ENCODE measurements at regions not wholly inside any gene's neighbourhood (a gene's known extent, or its start where the extent isn't known, plus 50 kb on each side); places are given as distances from the start of the nearest gene placed in this dataset.

DNA sequence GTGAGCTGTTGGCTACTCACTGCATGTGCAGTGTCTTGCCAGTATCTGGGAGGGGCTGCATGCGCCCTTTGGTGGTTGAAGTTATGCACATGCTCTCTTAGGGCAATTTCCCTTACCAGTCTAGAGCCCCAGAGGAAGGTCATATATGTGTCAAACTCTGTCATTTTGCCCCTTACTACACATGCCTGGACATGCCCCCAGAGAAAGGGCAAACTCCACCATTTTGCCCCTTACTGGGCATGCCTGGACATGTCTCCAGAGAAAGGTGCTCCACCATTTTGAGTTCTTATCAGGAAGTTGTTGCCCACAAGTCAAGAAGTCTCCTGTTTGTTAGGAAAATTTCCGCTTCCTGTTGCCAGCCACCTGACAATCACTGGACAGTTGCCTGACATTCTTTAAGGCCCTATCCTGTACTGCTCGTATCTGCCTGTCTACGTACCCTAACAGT is 56.4 kb upstream of the PLAC8 start:
- DNase-seq, result no peak
